HepG2 (cell line): ENCODE measurements at regions not wholly inside any gene's neighbourhood (a gene's known extent, or its start where the extent isn't known, plus 50 kb on each side); places are given as distances from the start of the nearest gene placed in this dataset.

Experiments used
- POLR2AphosphoS5 ChIP-seq: IDR thresholded peaks from 2 replicates; pipeline ENCODE4 v1.6.1; 2012; ENCODE audit warnings: low read depth, low read length
- ZSCAN22 ChIP-seq: sonication (generic); formaldehyde crosslinking; IDR thresholded peaks from 2 replicates; pipeline ENCODE4 v1.4.0; 2020; ENCODE audit warnings: mild to moderate bottlenecking, missing genetic modification reagents
- TF ChIP-seq, protein P1 (sequence below): IDR thresholded peaks from 2 replicates; pipeline ENCODE4 v1.4.0; 2020; ENCODE audit warnings: mild to moderate bottlenecking, missing genetic modification reagents

- TF ChIP-seq ZSCAN22 (no peak), POLR2AphosphoS5 (no peak)
- TF ChIP-seq, protein P1, sequence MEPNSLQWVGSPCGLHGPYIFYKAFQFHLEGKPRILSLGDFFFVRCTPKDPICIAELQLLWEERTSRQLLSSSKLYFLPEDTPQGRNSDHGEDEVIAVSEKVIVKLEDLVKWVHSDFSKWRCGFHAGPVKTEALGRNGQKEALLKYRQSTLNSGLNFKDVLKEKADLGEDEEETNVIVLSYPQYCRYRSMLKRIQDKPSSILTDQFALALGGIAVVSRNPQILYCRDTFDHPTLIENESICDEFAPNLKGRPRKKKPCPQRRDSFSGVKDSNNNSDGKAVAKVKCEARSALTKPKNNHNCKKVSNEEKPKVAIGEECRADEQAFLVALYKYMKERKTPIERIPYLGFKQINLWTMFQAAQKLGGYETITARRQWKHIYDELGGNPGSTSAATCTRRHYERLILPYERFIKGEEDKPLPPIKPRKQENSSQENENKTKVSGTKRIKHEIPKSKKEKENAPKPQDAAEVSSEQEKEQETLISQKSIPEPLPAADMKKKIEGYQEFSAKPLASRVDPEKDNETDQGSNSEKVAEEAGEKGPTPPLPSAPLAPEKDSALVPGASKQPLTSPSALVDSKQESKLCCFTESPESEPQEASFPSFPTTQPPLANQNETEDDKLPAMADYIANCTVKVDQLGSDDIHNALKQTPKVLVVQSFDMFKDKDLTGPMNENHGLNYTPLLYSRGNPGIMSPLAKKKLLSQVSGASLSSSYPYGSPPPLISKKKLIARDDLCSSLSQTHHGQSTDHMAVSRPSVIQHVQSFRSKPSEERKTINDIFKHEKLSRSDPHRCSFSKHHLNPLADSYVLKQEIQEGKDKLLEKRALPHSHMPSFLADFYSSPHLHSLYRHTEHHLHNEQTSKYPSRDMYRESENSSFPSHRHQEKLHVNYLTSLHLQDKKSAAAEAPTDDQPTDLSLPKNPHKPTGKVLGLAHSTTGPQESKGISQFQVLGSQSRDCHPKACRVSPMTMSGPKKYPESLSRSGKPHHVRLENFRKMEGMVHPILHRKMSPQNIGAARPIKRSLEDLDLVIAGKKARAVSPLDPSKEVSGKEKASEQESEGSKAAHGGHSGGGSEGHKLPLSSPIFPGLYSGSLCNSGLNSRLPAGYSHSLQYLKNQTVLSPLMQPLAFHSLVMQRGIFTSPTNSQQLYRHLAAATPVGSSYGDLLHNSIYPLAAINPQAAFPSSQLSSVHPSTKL (CRISPR knock-in tag) = no peak
Observed at GRCh38 chr7:25868509-25868908, 283.5 kb upstream of the NFE2L3 start.
